Uterus (tissue), 2 donors: ENCODE measurements at regions not wholly inside any gene's neighbourhood (a gene's known extent, or its start where the extent isn't known, plus 50 kb on each side); places are given as distances from the start of the nearest gene placed in this dataset.

Experiments used
- CTCF ChIP-seq, 4 experiments: fragments of 200-600 bp in 2 of 4; fragments of 450-650 bp in 2 of 4; sonication (generic) in 2 of 4; IDR thresholded peaks; one replicate each; pipeline ENCODE4 v1.5.1; 2016 to 2019; ENCODE audit warnings: antibody characterized with exemption in 4 of 4, mild to moderate bottlenecking in 2 of 4, moderate library complexity in 1 of 4
- POLR2A ChIP-seq, 2 donors: fragments of 450-650 bp; IDR thresholded peaks; one replicate each; pipeline ENCODE4 v1.6.1; 2016; ENCODE audit warnings: antibody characterized with exemption in 2 of 2, mild to moderate bottlenecking in 1 of 2, moderate library complexity in 1 of 2

GRCh38 chr14:104387022-104388010 is 192.2 kb upstream of the C14orf180 start:
- TF ChIP-seq CTCF (IDR thresholded peaks at IDR 0.05) (no peak), POLR2A (IDR thresholded peaks at IDR 0.05) (no peak)
